Muscle of back (tissue), 3 donors: ENCODE measurements at regions not wholly inside any gene's neighbourhood (a gene's known extent, or its start where the extent isn't known, plus 50 kb on each side); places are given as distances from the start of the nearest gene placed in this dataset.

Source experiments
- DNase-seq, 3 donors: peaks; one replicate each; pipeline versions ENCODE4 v3.0.0 to v3.0.0-alpha.2; 2013

DNA sequence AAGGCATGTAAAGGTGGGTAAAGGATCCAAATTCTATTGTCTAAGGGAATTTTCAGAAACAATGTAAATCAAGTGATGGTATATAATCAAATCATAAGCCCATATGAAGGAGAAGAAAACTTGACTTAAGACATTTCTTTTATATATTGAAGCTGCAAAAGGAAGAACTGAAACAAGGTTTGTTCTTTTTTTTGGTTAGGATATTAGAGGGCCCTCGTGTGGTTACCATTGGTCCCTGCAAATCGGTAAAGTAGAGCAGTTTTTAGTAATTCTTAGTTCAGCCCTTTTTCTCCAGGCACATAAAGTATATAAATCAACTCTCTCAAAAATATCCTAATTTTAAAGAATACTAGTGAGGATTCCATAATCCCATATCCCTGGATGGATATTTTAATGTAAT is 105.6 kb upstream of the STK17B start:
- DNase-seq = no peak

- peak in 1 of 3 donors; percentile 79 for DNase-seq
Measured at GRCh38 chr2:196278491-196278911, 107.1 kb upstream of the STK17B start.

DNA sequence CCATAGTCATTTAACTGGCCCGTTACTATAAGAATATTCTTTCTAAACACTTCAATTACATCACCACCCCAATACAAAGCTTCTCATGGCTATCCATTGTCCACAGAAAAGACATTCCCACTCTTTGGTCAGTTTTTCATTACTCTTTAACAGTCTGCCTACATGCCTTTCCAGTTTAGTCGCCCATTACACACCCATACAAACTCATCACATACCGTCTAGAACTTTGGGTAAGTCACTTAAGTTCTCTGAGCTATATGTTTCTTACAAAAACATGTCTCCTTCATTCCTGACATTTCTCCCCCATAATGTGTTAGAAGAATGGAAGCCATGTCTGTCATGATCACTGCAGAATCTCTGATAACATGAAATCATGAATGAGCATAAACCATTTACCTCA is 108.2 kb upstream of the STK17B start:
- DNase-seq = no peak

GRCh38 chr2:196284144-196284844 is 112.9 kb upstream of the STK17B start:
- DNase-seq = peak; percentile 71 to 88 (median 79)

- DNase-seq = peak in 1 of 3 donors; percentile 34
Measured at GRCh38 chr2:196284866-196285557, 113.6 kb upstream of the STK17B start.

DNA sequence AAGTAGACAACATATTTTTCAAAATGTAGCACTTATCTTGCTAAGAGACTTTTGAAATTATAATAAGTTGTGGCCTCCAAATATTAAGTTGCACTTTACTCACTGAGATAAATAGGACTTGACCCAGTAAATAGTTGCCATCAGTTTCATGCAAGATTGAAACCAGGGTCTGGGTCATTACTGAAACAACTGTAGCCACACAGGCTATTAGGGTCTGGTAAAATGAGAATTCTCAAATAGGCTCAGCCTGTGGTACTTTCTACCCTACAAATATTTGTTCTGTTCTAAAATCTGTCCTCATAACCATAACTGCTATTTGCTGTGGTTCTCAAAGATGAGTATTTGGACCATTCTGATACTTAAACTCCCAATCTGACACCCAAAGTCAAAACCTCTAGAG is 115.4 kb upstream of the STK17B start:
- no peak for DNase-seq

- DNase-seq = no peak
Measured at GRCh38 chr2:196287523-196287922, 116.1 kb upstream of the STK17B start.

DNA sequence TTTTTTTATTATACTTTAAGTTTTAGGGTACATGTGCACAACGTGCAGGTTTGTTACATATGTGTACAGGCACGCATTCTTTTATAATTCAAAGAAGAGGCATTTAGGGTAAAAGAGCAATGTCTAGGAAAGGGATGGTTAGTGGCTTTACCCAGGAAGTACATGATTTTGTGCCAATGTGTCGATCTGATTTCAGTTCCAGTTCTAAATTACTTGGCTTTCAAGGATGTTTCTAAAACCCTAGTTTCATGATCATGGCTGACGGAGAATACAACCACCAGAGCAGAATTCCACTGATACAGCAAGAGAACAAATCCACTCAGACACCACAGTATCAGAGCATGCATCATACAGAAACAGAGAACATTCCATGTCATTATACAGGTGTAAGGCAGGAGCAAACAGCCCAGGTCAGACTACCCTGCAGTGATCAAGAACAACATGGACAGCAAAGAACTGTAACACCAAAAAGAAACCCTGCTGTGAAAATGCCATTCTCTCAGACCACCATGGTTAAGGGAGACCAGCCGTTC is 116.7 kb upstream of the STK17B start:
- DNase-seq = no peak

DNA sequence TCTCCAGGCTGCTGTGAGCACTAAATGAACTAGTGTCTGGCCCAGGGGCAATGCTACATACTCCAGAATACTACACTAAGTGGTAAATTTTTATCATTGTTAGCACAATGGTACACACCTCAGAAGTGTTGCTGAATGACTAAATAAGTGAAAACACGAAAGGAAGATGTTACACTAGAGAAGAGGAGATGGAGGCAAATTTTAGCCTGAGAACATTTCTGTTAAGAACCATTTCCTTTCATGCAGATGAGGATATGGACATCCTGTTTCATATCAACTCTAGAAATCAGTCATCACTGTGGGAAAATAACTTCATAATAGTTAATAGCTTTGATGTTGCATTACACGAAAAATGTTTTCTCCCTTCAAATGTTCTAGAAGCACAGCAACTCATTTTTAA is 117.6 kb upstream of the STK17B start:
- no peak for DNase-seq

- DNase-seq = no peak
Measured at GRCh38 chr2:196290136-196290535, 118.8 kb upstream of the STK17B start.

DNA sequence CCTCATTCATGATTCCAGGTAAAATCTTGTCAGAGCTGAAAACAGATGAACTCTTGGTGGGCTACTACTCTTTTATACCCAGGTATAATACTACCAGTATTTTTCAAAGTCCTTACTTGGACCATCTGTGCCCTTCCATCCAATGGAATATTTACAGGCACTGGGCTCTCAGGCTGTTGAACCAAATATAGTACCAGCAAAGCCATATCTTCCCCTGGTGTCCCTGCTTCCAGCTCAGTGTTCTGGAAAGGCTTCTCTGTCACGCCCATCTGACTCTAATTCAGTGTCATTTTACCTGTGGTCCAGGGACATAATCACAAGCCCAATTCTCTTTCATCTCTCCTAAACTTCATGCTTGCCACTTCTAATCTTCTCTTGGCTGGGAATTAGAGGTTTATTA is 119.2 kb upstream of the STK17B start:
- no peak for DNase-seq

DNA sequence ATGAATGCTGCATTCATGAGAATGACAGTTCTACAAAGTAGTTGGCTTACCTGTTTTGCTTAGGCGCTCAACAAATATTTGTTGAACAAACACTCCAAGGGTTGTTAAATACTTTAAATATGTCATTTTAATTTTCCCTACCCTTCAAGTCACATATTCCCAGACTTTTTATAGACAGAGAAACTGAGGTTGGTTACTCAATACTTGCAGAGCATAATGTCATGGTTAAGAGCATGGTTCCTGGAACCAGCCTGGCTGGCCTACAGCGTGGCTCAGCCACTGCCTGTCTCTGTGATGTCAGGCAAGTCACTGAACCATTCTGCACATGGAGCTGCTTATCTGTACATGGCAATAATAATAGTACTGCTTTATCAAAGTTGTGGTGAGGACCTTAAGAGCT is 120.0 kb upstream of the STK17B start:
- no peak for DNase-seq

DNA sequence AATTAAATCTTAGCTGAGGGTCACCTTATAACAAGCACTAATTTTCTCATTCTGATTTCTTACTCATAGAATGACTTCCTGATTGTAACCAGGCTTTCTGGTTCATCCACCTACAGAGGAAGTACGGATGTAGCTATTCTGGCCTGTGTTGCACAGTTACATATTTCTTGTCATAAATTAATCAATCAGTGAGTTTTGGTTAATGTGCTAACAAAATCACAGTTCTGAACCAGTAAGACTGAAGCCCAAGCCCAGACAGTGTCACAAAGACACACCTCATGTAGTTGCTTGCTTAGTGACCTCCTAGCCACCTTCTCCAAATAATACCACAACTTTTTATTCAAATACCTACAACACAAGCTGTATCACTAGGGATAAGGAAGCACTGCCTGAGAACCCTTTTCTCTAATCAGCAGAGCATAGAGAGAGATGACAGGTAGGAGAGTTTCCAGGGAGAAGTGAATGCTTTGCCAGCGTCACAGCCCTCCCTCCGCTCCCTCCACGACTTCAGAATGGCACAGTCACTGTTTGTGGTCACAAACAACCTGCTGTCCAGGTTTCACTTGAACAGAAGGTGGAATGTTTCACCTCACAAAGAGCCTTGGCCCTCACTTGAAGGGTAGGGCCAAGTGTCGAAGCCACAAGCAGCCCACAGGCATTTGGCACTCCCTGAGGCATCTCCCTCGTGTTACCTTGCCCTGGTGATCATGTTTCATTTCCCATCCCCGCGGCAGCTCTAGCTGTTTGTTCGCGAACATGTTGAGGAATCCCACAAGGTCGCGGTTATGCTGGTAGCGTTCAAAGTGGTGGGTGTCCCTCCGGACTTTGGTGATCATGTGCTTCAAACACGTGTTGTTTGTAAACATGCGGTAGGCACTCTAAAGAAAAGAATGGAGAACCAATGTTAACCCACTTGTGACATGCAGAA is 120.8 kb upstream of the STK17B start:
- DNase-seq = no peak

- DNase-seq = peak in 2 of 3 donors; percentile 51 to 69
Measured at GRCh38 chr2:196293751-196294515, 122.6 kb upstream of the STK17B start.

DNA sequence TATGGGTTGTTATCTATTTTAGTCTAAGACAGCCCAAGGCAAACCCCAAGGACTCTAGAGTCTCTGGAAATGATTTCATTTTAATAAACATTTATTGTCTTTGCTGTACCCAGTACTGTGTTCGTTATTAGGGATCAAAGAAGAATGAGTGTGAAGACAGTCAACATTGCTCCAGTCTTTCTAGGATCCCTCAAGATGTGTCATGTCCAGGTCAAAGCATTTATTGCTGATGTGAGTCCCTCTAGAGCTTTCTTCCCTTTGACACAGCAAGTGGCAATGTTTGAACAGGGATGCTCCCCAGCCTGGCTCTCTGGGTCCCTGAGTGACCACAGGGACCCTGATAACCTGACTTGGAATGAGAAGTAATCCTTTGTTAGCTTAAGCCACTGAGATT is 123.1 kb upstream of the STK17B start:
- DNase-seq = no peak

- no peak for DNase-seq
Measured at GRCh38 chr2:196295005-196295404, 123.6 kb upstream of the STK17B start.

DNA sequence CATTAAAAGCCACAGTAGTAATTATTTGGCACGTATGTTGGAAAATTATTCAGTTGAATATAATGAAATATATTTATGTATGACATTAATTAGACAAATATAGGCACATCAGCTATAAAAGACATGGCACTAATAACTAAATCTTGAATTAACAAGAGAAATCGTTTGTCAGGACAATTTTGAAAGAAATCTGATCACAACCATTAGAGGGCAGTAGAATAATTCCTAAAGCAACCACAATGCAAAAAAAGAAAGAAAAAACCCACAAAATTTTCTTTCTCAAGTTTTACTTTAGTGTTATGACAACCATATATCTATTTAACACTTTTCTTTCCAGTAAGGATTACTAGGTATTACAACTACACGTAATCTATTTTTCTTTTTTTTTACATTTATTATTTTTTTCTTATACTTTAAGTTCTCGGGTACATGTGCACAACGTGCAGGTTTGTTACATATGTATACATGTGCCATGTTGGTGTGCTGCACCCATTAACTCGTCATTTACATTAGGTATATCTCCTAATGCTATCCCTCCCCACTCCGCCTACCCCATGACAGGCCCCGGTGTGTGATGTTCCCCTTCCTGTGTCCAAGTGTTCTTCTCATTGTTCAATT is 126.8 kb upstream of the STK17B start:
- peak in 1 of 3 donors; percentile 45 for DNase-seq

GRCh38 chr2:196307775-196308305 is 136.5 kb upstream of the STK17B start:
- DNase-seq = no peak

DNA sequence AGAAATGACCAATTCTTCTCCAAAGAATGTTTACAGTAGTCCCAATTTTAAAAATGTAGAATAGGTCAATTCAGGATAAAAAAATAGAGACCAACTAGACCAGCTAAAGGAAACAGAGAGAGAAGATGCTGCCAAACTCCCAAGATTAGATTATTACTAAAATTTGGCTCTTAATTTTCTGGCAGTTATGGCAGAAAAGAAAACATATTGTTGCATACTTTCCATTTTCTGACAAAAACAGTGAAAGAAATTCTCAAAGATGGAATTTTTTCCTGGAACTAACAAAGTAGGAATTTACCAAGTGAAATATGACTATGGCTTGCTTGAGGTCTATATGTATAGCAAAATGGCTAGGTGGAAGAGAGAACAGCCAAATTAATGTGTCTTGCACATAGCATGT is 138.3 kb upstream of the STK17B start:
- peak in 1 of 3 donors; percentile 24 for DNase-seq

DNA sequence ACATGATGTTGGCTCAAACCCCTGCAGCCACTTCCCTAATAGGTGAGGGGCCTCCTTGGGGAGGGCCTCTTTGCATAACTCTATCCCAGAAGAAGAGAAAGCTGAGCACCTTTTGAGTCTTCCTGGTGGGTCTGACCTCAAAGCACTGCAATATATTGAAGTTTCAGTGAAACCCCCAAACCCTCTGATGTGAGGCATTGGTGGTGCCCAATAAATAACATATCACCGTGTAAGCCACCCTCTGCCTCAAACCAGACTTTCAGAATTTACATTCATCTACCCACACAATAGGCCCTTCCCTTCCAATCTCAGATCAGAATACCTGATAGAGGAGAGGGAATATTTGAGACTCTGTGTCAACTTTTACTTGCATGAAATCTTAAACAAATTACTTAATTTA is 142.8 kb upstream of the STK17B start:
- no peak for DNase-seq

DNA sequence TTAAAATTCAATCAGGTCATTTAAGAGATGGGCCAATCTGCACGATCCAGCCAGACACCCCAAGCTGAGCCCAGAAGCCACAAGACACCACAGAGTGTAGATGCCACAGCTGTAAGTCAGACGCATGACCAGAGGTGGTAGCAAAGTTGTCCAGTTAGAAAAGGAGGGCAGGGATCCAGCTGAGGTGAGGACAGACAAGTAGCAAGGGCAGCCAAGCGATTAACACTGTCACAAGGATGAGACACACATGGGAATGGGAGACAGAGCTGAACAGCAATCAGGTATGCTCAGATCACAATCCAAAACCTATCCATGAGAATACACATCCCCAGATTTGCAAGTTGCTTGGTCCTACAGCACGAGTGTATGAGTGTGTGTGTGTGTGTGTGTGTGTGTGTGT is 143.4 kb upstream of the STK17B start:
- DNase-seq = no peak
